OCI-LY1 (cell line): ENCODE measurements at regions not wholly inside any gene's neighbourhood (a gene's known extent, or its start where the extent isn't known, plus 50 kb on each side); places are given as distances from the start of the nearest gene placed in this dataset.

ENCODE experiments used
- EZH2 ChIP-seq: fragments of 200-600 bp; sonication (generic), shearing (Covaris generic); IDR thresholded peaks from 2 replicates; pipeline ENCODE4 v1.8.0; 2017; ENCODE audit warnings: borderline replicate concordance, mixed run types, mild to moderate bottlenecking, antibody characterized with exemption, low read length, moderate library complexity, mixed read lengths
- TF ChIP-seq, protein P1 (sequence below): fragments of 200-600 bp; sonication (generic), shearing (Covaris generic); IDR thresholded peaks from 2 replicates; pipeline ENCODE4 v1.5.1; 2017; ENCODE audit warnings: mild to moderate bottlenecking, antibody characterized with exemption, low read length, moderate library complexity, mixed read lengths

DNA sequence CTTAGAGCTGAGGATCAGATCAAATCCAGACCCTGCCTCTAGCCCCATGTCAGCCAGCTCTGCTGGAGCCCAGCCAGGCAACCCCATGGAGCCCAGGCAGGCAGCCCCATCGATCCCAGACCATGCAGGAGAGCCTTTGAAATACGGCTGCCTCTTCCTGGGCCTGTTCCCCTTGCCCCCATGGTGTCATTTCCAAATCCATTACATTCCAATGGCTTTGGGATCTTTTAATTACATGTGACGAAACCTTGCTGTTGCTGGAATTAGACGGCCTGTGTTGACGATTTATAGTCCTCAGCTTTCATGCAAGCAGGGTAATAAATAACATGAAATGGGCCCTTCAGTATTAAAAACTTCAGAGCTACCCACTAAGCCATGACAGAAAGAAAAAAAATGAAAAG, 75.8 kb upstream of the SLC14A2 start:
- no peak for TF ChIP-seq EZH2
- TF ChIP-seq, protein P1, sequence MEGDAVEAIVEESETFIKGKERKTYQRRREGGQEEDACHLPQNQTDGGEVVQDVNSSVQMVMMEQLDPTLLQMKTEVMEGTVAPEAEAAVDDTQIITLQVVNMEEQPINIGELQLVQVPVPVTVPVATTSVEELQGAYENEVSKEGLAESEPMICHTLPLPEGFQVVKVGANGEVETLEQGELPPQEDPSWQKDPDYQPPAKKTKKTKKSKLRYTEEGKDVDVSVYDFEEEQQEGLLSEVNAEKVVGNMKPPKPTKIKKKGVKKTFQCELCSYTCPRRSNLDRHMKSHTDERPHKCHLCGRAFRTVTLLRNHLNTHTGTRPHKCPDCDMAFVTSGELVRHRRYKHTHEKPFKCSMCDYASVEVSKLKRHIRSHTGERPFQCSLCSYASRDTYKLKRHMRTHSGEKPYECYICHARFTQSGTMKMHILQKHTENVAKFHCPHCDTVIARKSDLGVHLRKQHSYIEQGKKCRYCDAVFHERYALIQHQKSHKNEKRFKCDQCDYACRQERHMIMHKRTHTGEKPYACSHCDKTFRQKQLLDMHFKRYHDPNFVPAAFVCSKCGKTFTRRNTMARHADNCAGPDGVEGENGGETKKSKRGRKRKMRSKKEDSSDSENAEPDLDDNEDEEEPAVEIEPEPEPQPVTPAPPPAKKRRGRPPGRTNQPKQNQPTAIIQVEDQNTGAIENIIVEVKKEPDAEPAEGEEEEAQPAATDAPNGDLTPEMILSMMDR = no peak
